HS-27A (cell line): ENCODE measurements at regions not wholly inside any gene's neighbourhood (a gene's known extent, or its start where the extent isn't known, plus 50 kb on each side); places are given as distances from the start of the nearest gene placed in this dataset.
"Not testable (repeated sequence)": the region's sequence is repeated elsewhere in the genome, so short reads cannot be mapped to it uniquely, and the experiment has no call there.

ENCODE experiments used
- DNase-seq: peaks from one replicate; pipeline ENCODE4 v3.0.0-alpha.2; 2012; ENCODE audit warnings: low read depth, missing footprints

DNA sequence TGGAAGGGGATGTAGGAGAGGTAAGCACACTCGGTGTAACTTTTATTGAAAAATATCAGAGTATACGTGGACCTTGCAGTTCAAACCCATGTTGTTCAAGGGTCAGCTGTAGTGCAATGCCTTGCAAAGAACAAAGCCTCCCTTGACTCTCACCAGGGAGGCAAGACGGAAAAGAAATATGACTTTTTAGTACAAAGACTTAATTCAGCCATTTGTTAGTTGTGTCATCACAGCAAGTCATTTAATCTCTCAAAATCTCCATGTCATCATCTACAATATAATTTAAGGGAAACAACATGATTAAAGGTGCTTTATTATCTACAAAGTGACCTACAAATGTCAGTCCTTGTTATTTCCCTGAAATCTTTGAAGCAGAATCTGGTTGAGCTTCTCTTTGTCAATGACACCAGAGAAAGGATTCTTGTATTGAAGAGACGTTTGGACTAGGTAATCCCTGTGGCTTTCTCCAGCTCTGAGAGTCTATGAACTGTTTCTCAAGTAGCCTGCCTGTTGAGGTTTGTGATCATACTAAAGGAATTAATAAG is 502.8 kb downstream of the REEP3 start:
- no peak for DNase-seq

DNA sequence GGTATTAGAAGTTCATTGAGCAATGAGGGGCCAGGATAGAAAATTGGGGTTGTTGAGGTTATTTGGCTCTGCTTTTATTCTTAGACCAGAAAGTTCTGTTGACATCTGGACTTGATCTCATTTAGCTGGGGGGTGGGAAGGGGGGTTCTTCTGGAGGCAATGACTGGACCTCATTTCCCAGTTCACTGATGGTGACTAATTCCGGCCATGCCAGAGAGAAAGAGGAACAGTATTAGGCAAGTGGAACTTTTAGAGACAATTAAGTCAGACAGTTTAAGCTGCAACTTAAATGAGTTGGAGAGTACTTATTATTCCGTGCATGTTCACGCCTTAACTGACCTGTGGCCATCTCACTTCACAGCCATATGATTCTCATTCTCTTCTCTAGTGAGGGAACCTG is 512.5 kb downstream of the REEP3 start:
- DNase-seq: no peak

DNA sequence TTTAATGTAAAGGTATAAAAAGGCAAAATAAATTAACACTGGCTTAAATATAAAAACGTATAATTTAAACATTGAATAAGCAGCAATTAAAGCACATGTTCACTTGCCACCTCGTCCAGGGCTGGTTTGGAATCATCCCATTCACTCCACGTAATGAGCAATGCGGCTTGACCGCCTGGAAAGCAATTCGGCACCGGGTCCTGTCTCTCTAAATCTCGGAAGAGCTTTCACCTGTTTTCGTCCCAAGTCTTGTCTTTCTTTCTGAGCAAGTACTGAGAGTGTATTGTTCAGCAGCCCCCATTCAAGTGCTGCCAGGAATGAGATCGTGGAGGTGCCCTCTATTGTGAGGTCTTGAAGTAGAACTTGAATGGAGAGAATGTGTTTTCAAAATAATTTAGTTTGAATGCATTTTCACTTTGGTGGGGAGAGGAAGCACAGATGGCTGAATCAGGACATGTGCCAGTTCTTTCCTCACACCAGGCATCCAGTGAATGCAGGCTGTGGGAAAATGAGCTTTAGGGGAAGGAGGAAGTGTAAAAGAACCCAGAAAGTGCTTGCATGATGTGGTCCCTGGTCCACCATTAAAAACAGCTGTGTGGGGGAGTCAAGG is 515.2 kb downstream of the REEP3 start:
- DNase-seq: no peak

DNA sequence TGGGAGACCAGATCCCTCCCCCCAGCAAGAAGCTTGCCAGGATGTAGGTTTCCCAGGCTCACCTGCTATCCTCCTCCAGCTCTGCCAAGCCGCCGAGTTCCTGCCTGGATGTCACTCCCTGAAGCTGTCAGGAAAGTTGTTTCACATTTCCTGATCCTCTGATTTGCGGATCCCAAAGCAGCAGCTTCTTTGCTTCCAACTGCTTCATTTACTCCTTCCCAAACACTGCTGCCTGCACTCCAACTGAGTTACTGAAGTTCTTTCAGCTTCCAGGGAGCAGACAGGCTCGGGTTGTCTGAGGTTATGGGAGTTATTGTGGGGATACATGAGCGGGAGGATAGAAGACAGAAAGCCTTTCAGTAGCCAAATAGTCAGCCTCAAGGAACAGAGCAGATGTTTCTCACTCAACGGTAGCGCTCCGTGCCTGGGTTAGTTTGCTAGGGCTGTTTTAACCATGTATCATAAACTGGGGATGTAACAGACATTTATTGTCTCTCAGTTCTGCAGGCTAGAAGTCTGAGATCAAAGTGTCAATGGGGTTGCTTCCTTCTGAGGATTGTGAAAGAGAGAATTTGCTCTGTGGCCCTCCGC is 516.0 kb downstream of the REEP3 start:
- DNase-seq: no peak

DNA sequence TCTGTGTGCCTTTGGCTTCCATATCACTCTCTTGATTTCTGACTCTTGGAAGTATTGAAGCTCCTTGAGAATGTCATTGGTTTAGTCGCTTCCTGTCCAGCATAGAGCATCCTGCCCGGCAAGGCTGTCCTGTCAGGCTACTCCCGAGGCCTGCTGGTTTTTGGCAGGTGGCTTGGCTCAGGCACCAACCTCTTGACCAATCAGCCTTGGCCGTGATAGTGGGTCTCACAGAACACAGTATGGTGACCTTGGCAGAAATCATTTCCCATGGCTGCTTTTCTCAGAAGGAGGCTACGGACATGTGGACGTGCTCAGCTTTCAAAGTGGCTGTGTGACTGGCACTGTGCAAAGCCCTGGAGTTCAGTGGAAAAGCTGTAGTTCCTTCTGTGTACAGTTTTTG is 516.9 kb downstream of the REEP3 start:
- no peak for DNase-seq

GRCh38 chr10:64039198-64039597 is 518.0 kb downstream of the REEP3 start:
- DNase-seq: no peak

DNA sequence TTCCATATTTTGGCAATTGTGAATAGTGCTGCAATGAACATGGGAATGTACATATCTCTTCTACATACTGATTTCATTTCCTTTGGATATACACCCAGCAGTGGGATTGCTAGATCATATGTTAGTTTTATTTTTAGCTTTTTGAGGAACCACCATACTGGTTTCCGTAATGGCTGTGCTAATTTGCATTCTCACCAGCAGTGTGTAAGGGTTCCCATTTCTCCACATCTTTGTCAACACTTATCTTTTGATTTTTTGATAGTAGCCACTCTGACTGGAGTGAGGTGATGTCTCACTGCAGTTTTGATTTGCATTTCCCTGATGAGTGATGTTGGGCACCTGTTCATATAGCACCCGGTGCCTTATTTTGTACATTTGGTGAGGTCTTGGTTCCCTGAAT is 519.6 kb downstream of the REEP3 start:
- DNase-seq: no peak

- peak; percentile 3 for DNase-seq
These were observed 520.2 kb downstream of the REEP3 start for GRCh38 chr10:64041185-64041988.

- DNase-seq: no peak
These were observed 520.8 kb downstream of the REEP3 start for GRCh38 chr10:64041989-64042490.

- DNase-seq: no peak
These were observed 522.9 kb downstream of the REEP3 start for GRCh38 chr10:64044098-64044497.

- not testable (repeated sequence) for DNase-seq
These were observed 523.9 kb downstream of the REEP3 start for GRCh38 chr10:64044957-64045632.

DNA sequence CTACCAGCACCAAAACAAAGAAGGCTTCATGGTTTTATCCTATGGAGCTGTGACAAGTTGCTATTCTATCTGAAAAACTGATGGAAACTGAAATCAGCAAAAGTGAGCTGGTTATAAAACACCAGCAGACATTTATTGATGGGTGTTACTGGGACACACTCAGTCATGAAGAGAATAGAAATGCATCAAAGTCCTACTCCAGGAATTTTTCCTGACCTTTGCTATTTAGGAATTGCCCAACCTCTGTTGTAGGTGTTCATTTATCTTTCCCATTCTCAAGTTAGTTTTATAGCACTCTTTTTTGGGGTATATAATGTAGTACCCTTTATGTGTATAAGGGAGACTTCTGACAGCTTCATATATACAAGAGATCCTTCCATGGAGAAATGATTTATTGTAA is 533.2 kb downstream of the REEP3 start:
- DNase-seq: no peak

DNA sequence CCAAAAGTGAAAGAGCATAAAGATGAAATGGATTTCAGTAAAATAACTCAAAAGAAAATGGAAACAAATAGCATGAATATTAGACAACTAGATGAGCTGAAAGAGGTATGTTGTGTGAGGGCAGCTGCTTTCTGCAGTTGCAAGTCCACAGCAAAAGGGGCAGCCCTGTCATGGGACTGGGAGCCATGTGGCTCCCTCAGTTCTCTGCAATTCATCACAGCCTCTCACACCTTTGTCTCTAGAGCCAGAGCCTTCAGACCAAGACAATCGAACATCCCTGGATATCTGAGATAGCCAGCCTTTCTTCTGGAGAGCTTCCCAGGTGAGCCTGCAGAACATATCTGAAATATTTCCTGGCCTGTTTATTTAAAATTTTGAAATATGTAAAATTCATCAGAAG is 538.7 kb downstream of the REEP3 start:
- DNase-seq: no peak

- DNase-seq: no peak
These were observed 539.2 kb downstream of the REEP3 start for GRCh38 chr10:64060389-64060788.

- no peak for DNase-seq
These were observed 541.6 kb downstream of the REEP3 start for GRCh38 chr10:64062793-64063192.

DNA sequence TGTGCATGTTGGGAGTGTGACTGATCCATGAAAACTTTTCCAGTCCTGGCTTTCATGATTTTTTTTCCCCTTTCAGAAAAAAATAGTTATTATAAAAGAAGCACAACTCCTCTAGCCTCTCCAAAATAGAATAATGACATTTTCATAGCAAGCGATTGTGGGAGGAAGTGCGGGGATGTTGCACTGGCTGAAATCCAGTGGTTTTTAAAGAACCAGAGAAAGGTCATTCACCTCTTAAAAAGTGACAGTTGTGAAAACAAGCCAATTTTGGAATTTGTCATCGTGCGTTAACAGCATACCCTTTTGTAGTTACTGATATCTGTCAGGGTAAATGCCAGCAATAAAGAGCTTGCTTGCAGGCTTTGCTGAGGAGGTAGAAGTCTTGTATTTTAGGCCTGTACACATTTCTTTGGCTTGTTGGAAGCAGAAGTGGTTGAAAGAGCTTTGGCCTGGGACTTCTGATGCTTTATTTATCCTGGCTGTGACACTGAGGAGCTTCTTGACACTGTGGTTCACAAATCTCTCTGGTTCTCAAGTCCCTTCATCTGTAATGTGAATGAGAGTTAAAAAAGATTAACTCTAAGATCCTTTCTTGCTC is 545.9 kb downstream of the REEP3 start:
- no peak for DNase-seq

DNA sequence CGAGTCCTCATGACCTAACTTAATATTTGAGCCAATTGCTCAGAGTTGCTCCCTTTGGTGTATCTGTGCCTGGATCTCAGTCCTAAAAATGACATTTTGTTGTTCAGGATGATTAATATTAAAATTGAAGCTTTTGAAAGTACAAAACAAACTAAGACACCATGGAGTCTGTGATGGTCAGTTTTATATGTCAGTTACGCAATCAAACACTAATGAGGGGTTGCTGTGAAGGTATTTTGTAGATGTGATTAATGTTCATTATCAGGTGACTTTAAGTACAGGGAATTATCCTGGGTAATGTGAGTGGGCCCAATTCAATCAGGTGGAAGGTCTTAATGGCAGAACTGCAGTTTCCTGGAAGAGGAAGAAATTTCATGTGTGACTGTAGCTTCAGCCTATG is 546.7 kb downstream of the REEP3 start:
- no peak for DNase-seq

GRCh38 chr10:64070241-64070640 is 549.0 kb downstream of the REEP3 start:
- no peak for DNase-seq

DNA sequence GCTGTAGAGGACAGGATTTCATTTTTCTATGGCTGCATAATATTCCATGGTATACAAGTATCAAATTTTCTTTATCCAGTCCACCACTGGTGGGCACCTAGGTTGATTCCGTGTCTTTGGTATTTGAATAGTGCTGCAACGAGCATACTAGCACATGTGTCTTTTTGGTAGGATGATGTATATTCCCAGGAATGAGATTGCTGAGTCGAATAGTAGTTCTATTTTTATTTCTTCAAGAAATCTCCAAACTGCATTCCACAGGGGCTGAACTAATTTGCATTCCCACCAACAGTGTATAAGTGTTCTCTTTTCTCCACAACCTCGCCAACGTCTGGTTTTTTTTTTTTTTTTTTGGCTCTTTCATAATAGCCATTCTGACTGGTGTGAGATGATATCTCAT is 550.0 kb downstream of the REEP3 start:
- DNase-seq: no peak

DNA sequence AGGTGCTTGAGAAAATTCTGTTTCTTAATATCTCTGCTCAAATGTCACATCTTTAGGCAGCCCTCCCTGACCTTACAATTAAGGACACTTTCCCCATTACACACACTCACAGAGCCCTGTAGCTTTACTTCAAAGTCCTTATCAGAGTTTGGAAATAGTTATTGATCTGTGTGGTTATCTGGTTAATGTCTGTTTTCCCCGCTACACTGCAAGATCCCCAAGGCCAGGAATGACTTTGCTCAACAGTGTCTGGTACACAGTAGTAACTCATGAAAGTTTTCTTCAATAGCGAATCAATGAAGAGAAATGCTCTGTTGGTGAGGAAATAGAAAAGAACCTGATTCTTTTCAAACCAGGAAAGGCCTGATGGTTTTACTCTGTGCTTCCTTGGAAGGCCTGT is 554.4 kb downstream of the REEP3 start:
- DNase-seq: no peak

DNA sequence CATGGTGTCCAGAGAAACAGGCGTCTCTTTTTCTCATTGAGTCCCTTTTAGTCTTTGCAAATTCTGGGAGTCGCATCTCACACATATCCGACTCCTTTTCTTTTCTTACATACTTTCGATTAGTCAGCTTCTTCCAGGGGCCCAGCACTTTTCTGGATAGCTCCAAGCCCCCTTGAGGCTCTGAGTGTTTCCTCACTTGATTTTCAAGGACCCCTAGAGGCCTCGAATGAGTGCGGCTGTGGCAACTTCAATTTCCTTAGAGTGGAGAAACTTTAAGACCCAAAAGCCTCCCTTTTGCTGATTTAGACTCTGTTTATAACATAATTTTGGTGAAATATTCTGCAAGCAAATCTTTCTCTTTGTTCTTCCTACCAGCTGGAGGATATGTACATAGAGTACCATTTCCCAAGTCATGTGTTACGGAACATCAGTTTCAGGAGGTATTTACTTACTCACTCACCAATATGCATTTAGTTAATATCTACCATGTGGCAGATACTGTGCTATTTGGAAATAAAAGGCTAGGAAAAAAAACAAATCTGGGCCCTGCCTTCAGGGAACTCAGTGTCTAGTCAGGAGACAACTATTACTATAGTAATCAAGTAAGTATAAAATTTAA is 555.2 kb downstream of the REEP3 start:
- DNase-seq: no peak

- no peak for DNase-seq
These were observed 558.1 kb downstream of the REEP3 start for GRCh38 chr10:64079341-64079740.
